ENCODE measurements at regions not wholly inside any gene's neighbourhood (a gene's known extent, or its start where the extent isn't known, plus 50 kb on each side); places are given as distances from the start of the nearest gene placed in this dataset.

- Histone ChIP-seq H3K79me2 (ENCODE audit: control insufficient read depth, insufficient read depth, low read length) (no peaks in the 10 kb centered on the region), H3K4me3 (replicated peaks in 1 of 4; ENCODE audit: control extremely low read depth in 1 of 4, insufficient read depth in 1 of 4, low read depth in 3 of 4, low read length in 4 of 4) (no peak overlapping the region), H4K20me1 (ENCODE audit: control insufficient read depth, extremely low read depth, insufficient read depth, low read length) (no peaks in the 10 kb centered on the region), H3K4me1 (ENCODE audit: control insufficient read depth, extremely low read depth, insufficient read depth, low read length) (no peaks in the 10 kb centered on the region), H3K4me2 (ENCODE audit: extremely low read depth, insufficient read depth, low read length) (no peak overlapping the region), H3K9me3 (ENCODE audit: control insufficient read depth, insufficient read depth, low read depth, low read length) (no peaks in the 10 kb centered on the region), H3K27ac (ENCODE audit: insufficient read depth, low read length) (no peak overlapping the region), H3K36me3 (ENCODE audit: control insufficient read depth, insufficient read depth, low read length) (no peaks in the 10 kb centered on the region), H2AFZ (ENCODE audit: low read length) (no peak overlapping the region), H3K9ac (ENCODE audit: insufficient read depth, low read length) (no peak overlapping the region), H3K27me3 (ENCODE audit: control insufficient read depth, insufficient read depth, low read length) (no peaks in the 10 kb centered on the region)
- no peak for DNase-seq (ENCODE audit: low read depth in 2 of 2)
- no peak for TF ChIP-seq CTCF (conservative IDR thresholded peaks at IDR 0.05 in 1 of 2, IDR thresholded peaks at IDR 0.05 in 1 of 2; ENCODE audit: low read depth in 1 of 2, low read length in 2 of 2)
- TF ChIP-seq EZH2 (IDR thresholded peaks at IDR 0.05; ENCODE audit: low read length, missing control alignments) = no peak
Observed at GRCh38 chr2:104404526-104404925, 449.4 kb upstream of the POU3F3 start.

DNA sequence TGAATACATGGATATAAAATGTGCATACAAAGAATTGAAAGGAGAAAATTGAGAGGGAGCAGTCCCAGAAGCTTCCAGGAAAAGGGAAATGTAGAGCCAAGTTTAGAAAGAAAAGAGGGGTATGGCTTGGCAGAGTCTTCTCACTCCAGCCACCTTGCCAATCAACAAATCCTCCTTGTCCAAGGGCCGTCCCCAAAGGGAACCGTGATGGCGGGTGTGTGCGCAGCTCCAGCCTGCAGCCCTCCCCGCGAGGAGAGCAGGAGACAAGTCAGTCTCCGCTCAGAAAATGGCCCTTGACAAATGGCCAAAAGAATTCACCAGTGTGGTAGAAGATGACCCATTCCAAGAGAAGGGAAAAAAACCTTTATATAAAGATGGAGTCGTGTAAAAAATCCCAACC lies 448.3 kb upstream of the POU3F3 start:
- H2AFZ ChIP-seq (ENCODE audit: low read length) = no peak overlapping the region
- H3K27me3 ChIP-seq (ENCODE audit: control insufficient read depth, insufficient read depth, low read length) = no peaks in the 10 kb centered on the region
- H4K20me1 ChIP-seq (ENCODE audit: control insufficient read depth, extremely low read depth, insufficient read depth, low read length) = no peaks in the 10 kb centered on the region
- TF ChIP-seq EZH2 (IDR thresholded peaks at IDR 0.05; ENCODE audit: low read length, missing control alignments) (no peak), CTCF (conservative IDR thresholded peaks at IDR 0.05 in 1 of 2, IDR thresholded peaks at IDR 0.05 in 1 of 2; ENCODE audit: low read depth in 1 of 2, low read length in 2 of 2) (no peak)
- no peaks in the 10 kb centered on the region for H3K36me3 ChIP-seq (ENCODE audit: control insufficient read depth, insufficient read depth, low read length)
- H3K27ac ChIP-seq (ENCODE audit: insufficient read depth, low read length) = no peak overlapping the region
- H3K9ac ChIP-seq (ENCODE audit: insufficient read depth, low read length) = no peak overlapping the region
- no peaks in the 10 kb centered on the region for H3K4me1 ChIP-seq (ENCODE audit: control insufficient read depth, extremely low read depth, insufficient read depth, low read length)
- no peak overlapping the region for H3K4me2 ChIP-seq (ENCODE audit: extremely low read depth, insufficient read depth, low read length)
- no peak overlapping the region for H3K4me3 ChIP-seq (replicated peaks in 1 of 4; ENCODE audit: control extremely low read depth in 1 of 4, insufficient read depth in 1 of 4, low read depth in 3 of 4, low read length in 4 of 4)
- no peaks in the 10 kb centered on the region for H3K9me3 ChIP-seq (ENCODE audit: control insufficient read depth, insufficient read depth, low read depth, low read length)
- no peaks in the 10 kb centered on the region for H3K79me2 ChIP-seq (ENCODE audit: control insufficient read depth, insufficient read depth, low read length)
- DNase-seq (ENCODE audit: low read depth in 2 of 2) = no peak

GRCh38 chr2:104406261-104406726 lies 447.6 kb upstream of the POU3F3 start:
- no peak overlapping the region for H3K27ac ChIP-seq (ENCODE audit: insufficient read depth, low read length)
- H3K4me3 ChIP-seq (replicated peaks in 1 of 4; ENCODE audit: control extremely low read depth in 1 of 4, insufficient read depth in 1 of 4, low read depth in 3 of 4, low read length in 4 of 4) = no peak overlapping the region
- TF ChIP-seq EZH2 (IDR thresholded peaks at IDR 0.05; ENCODE audit: low read length, missing control alignments) (no peak), CTCF (conservative IDR thresholded peaks at IDR 0.05 in 1 of 2, IDR thresholded peaks at IDR 0.05 in 1 of 2; ENCODE audit: low read depth in 1 of 2, low read length in 2 of 2) (no peak)
- no peak overlapping the region for H2AFZ ChIP-seq (ENCODE audit: low read length)
- H3K9me3 ChIP-seq (ENCODE audit: control insufficient read depth, insufficient read depth, low read depth, low read length) = no peaks in the 10 kb centered on the region
- H3K4me2 ChIP-seq (ENCODE audit: extremely low read depth, insufficient read depth, low read length) = no peak overlapping the region
- H3K4me1 ChIP-seq (ENCODE audit: control insufficient read depth, extremely low read depth, insufficient read depth, low read length) = no peaks in the 10 kb centered on the region
- peak in 1 of 2 donors; percentile 65 for DNase-seq (ENCODE audit: low read depth in 2 of 2)
- H3K79me2 ChIP-seq (ENCODE audit: control insufficient read depth, insufficient read depth, low read length) = no peaks in the 10 kb centered on the region
- no peaks in the 10 kb centered on the region for H4K20me1 ChIP-seq (ENCODE audit: control insufficient read depth, extremely low read depth, insufficient read depth, low read length)
- H3K36me3 ChIP-seq (ENCODE audit: control insufficient read depth, insufficient read depth, low read length) = no peaks in the 10 kb centered on the region
- H3K27me3 ChIP-seq (ENCODE audit: control insufficient read depth, insufficient read depth, low read length) = no peaks in the 10 kb centered on the region
- H3K9ac ChIP-seq (ENCODE audit: insufficient read depth, low read length) = no peak overlapping the region

Measured in fibroblast of lung (primary cell).